Activated T-helper 1 cell treated with anti-CD3 and anti-CD28 coated beads, Interleukin-2, amount 50 U/mL, for 16 hours (primary cell): ENCODE measurements at regions not wholly inside any gene's neighbourhood (a gene's known extent, or its start where the extent isn't known, plus 50 kb on each side); places are given as distances from the start of the nearest gene placed in this dataset.
"Not testable (repeated sequence)": the region's sequence is repeated elsewhere in the genome, so short reads cannot be mapped to it uniquely, and the experiment has no call there.

ENCODE experiments used
- DNase-seq, 2 donors: peaks; one replicate each; pipeline ENCODE4 v3.0.0-alpha.2; 2020; ENCODE audit warnings: low read depth in 1 of 2, low spot score in 1 of 2

- DNase-seq = no peak
Measured at GRCh38 chr5:39624890-39625289, 200.1 kb upstream of the DAB2 start.

GRCh38 chr5:39624268-39624886, 199.6 kb upstream of the DAB2 start:
- no peak for DNase-seq

- DNase-seq = no peak
Measured at GRCh38 chr5:39623291-39623865, 198.6 kb upstream of the DAB2 start.

- no peak for DNase-seq
Measured at GRCh38 chr5:39622281-39622680, 197.5 kb upstream of the DAB2 start.

GRCh38 chr5:39619168-39619818, 194.5 kb upstream of the DAB2 start:
- no peak for DNase-seq

- DNase-seq = no peak
Measured at GRCh38 chr5:39618391-39618790, 193.6 kb upstream of the DAB2 start.

GRCh38 chr5:39616131-39616530, 191.4 kb upstream of the DAB2 start:
- DNase-seq = no peak

GRCh38 chr5:39611076-39611475, 186.3 kb upstream of the DAB2 start:
- not testable (repeated sequence) for DNase-seq

GRCh38 chr5:39608024-39608423, 183.2 kb upstream of the DAB2 start:
- no peak for DNase-seq

GRCh38 chr5:39606591-39606990, 181.8 kb upstream of the DAB2 start:
- no peak for DNase-seq

GRCh38 chr5:39605588-39606575, 181.1 kb upstream of the DAB2 start:
- DNase-seq = no peak

GRCh38 chr5:39605145-39605544, 180.4 kb upstream of the DAB2 start:
- no peak for DNase-seq

GRCh38 chr5:39604491-39604890, 179.7 kb upstream of the DAB2 start:
- no peak for DNase-seq

GRCh38 chr5:39599721-39600431, 175.1 kb upstream of the DAB2 start:
- no peak for DNase-seq

- DNase-seq = no peak
Measured at GRCh38 chr5:39598661-39599248, 174.0 kb upstream of the DAB2 start.

GRCh38 chr5:39588179-39588578, 163.4 kb upstream of the DAB2 start:
- no peak for DNase-seq

- no peak for DNase-seq
Measured at GRCh38 chr5:39587675-39588074, 162.9 kb upstream of the DAB2 start.

- no peak for DNase-seq
Measured at GRCh38 chr5:39586185-39586584, 161.4 kb upstream of the DAB2 start.

GRCh38 chr5:39584927-39585326, 160.1 kb upstream of the DAB2 start:
- DNase-seq = no peak

- no peak for DNase-seq
Measured at GRCh38 chr5:39580702-39581453, 156.1 kb upstream of the DAB2 start.
